ENCODE measurements at regions not wholly inside any gene's neighbourhood (a gene's known extent, or its start where the extent isn't known, plus 50 kb on each side); places are given as distances from the start of the nearest gene placed in this dataset.

DNA sequence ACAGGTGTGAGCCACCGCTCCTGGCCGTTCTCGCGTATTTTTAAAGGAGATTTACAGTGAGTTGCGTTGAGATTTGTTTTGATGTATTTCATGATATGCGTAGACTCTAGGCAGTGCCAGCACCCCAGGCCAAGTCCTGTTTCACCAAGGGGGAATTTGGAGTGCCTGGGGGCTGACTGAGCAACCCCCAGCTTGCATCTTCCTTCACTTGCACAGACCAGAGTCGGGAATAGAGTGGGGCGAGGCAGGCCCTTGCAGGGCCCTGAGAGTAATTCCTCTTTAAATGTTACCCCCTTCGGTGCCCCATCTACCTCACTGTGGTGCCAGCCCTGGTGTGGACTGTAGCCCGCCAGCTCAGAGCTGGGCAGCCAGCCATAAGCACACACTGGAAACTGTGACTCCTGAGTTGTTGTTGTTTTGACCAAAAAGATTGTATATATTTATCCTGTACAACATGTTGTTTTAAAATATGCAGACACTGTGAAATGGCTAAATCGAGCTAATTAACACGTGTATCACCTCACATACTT is 269.5 kb downstream of the NPHP4 start:
- TF ChIP-seq, protein P1, sequence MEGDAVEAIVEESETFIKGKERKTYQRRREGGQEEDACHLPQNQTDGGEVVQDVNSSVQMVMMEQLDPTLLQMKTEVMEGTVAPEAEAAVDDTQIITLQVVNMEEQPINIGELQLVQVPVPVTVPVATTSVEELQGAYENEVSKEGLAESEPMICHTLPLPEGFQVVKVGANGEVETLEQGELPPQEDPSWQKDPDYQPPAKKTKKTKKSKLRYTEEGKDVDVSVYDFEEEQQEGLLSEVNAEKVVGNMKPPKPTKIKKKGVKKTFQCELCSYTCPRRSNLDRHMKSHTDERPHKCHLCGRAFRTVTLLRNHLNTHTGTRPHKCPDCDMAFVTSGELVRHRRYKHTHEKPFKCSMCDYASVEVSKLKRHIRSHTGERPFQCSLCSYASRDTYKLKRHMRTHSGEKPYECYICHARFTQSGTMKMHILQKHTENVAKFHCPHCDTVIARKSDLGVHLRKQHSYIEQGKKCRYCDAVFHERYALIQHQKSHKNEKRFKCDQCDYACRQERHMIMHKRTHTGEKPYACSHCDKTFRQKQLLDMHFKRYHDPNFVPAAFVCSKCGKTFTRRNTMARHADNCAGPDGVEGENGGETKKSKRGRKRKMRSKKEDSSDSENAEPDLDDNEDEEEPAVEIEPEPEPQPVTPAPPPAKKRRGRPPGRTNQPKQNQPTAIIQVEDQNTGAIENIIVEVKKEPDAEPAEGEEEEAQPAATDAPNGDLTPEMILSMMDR (IDR thresholded peaks at IDR 0.05), result no peak
- TF ChIP-seq SP1 (CRISPR knock-in tag; conservative IDR thresholded peaks at IDR 0.05) (no peak), TCF7 (CRISPR knock-in tag; IDR thresholded peaks at IDR 0.05; ENCODE audit: low read depth) (no peak), ZNF416 (CRISPR knock-in tag; IDR thresholded peaks at IDR 0.05) (no peak), IRF1 (CRISPR knock-in tag; IDR thresholded peaks at IDR 0.05) (no peak), NFYB (CRISPR knock-in tag; conservative IDR thresholded peaks at IDR 0.05; ENCODE audit: low read depth) (no peak), ZBTB43 (CRISPR knock-in tag; IDR thresholded peaks at IDR 0.05) (no peak), CREM (CRISPR knock-in tag; IDR thresholded peaks at IDR 0.05) (no peak), ELF4 (CRISPR knock-in tag; IDR thresholded peaks at IDR 0.05; ENCODE audit: low read depth) (no peak), ATF6 (CRISPR knock-in tag; IDR thresholded peaks at IDR 0.05) (no peak), MYBL2 (CRISPR knock-in tag; IDR thresholded peaks at IDR 0.05) (no peak)
- TF ChIP-seq, protein P2, sequence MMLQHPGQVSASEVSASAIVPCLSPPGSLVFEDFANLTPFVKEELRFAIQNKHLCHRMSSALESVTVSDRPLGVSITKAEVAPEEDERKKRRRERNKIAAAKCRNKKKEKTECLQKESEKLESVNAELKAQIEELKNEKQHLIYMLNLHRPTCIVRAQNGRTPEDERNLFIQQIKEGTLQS (CRISPR knock-in tag; conservative IDR thresholded peaks at IDR 0.05), result no peak
- TF ChIP-seq, protein P3, sequence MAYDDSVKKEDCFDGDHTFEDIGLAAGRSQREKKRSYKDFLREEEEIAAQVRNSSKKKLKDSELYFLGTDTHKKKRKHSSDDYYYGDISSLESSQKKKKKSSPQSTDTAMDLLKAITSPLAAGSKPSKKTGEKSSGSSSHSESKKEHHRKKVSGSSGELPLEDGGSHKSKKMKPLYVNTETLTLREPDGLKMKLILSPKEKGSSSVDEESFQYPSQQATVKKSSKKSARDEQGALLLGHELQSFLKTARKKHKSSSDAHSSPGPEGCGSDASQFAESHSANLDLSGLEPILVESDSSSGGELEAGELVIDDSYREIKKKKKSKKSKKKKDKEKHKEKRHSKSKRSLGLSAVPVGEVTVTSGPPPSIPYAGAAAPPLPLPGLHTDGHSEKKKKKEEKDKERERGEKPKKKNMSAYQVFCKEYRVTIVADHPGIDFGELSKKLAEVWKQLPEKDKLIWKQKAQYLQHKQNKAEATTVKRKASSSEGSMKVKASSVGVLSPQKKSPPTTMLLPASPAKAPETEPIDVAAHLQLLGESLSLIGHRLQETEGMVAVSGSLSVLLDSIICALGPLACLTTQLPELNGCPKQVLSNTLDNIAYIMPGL (CRISPR knock-in tag; IDR thresholded peaks at IDR 0.05), result no peak
- TF ChIP-seq, protein P4, sequence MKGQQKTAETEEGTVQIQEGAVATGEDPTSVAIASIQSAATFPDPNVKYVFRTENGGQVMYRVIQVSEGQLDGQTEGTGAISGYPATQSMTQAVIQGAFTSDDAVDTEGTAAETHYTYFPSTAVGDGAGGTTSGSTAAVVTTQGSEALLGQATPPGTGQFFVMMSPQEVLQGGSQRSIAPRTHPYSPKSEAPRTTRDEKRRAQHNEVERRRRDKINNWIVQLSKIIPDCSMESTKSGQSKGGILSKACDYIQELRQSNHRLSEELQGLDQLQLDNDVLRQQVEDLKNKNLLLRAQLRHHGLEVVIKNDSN (CRISPR knock-in tag; IDR thresholded peaks at IDR 0.05), result no peak

Measured in WTC11 (cell line).